GM23248 (cell line): ENCODE measurements at regions not wholly inside any gene's neighbourhood (a gene's known extent, or its start where the extent isn't known, plus 50 kb on each side); places are given as distances from the start of the nearest gene placed in this dataset.

Experiments
- EZH2 ChIP-seq: fragments of 200-600 bp; sonication (generic); IDR thresholded peaks from 2 replicates; pipeline ENCODE4 v1.6.1; 2018; ENCODE audit warnings: antibody characterized with exemption, mild to moderate bottlenecking; ENCODE audit not compliant: insufficient read depth, poor library complexity, severe bottlenecking
- EZH2phosphoT487 ChIP-seq: fragments of 200-600 bp; sonication (generic); IDR thresholded peaks from 2 replicates; pipeline ENCODE4 v1.6.1; 2018; ENCODE audit warnings: antibody characterized with exemption, moderate library complexity, mild to moderate bottlenecking, low read depth; ENCODE audit not compliant: insufficient read depth

DNA sequence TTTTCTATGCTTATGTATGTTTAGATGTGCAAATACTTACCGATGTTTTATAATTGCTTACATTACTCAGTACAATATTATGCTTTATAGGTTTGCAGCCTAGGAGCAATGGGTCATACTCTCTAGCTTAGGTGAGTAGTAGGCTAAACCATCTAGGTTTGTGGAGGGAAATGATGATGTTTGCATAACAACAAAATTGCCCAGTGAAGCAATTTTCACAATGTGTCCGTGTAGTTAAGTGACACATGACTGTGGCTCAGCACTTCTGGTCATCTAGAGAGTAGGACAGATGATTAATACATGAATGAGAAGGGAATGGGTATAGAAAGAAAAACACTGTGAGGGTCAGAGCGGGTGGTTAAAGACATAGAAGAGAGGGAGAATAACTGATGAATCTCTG is 2116.2 kb upstream of the PIK3C3 start:
- TF ChIP-seq EZH2 (no peak), EZH2phosphoT487 (no peak)
